DND-41 (cell line): ENCODE measurements at regions not wholly inside any gene's neighbourhood (a gene's known extent, or its start where the extent isn't known, plus 50 kb on each side); places are given as distances from the start of the nearest gene placed in this dataset.

Experiments used
- ATAC-seq: fragments of 200-7000 bp; cut with Tn5 transposase; 3 replicates; pipeline ENCODE4 v1.9.1; 2021; ENCODE audit warnings: low read depth; ENCODE audit not compliant: insufficient read depth
- DNase-seq: peaks from one replicate; pipeline ENCODE4 v3.0.0-alpha.2; 2020
- H2AFZ ChIP-seq: 2 replicates; pipeline ENCODE4 v1.6.0; 2012; ENCODE audit warnings: low read depth, low read length
- H3K27ac ChIP-seq: 2 replicates; pipeline ENCODE4 v1.5.1; 2012; ENCODE audit warnings: low read length, inconsistent platforms
- H3K27me3 ChIP-seq: fragments of 200-600 bp; sonication (generic); 2 replicates; pipeline ENCODE4 v1.6.0; 2012; ENCODE audit warnings: low read length, mild to moderate bottlenecking, inconsistent platforms; ENCODE audit not compliant: insufficient read depth, poor library complexity
- H3K36me3 ChIP-seq: 2 replicates; pipeline ENCODE4 v1.5.1; 2012; ENCODE audit warnings: low read length, inconsistent platforms; ENCODE audit not compliant: insufficient read depth
- H3K4me1 ChIP-seq: 2 replicates; pipeline ENCODE4 v1.5.1; 2012; ENCODE audit warnings: mild to moderate bottlenecking, low read length; ENCODE audit not compliant: insufficient read depth
- H3K4me2 ChIP-seq: 2 replicates; pipeline ENCODE4 v1.6.0; 2012; ENCODE audit warnings: mild to moderate bottlenecking, moderate library complexity, low read length, inconsistent platforms; ENCODE audit not compliant: insufficient read depth
- H3K4me3 ChIP-seq, 2 experiments: fragments of 200-600 bp in 1 of 2; shearing (Covaris generic) in 1 of 2; 2 replicates each; pipeline ENCODE4 v1.5.1; 2012 to 2016; ENCODE audit warnings: inconsistent platforms in 2 of 2, low read length in 2 of 2, mild to moderate bottlenecking in 2 of 2, low read depth in 1 of 2, moderate library complexity in 1 of 2
- H3K79me2 ChIP-seq: 2 replicates; pipeline ENCODE4 v1.6.0; 2012; ENCODE audit warnings: low read length, inconsistent platforms; ENCODE audit not compliant: insufficient read depth
- H3K9ac ChIP-seq: 2 replicates; pipeline ENCODE4 v1.6.0; 2012; ENCODE audit warnings: low read depth, mild to moderate bottlenecking, inconsistent platforms, low read length, moderate library complexity
- H3K9me3 ChIP-seq: 2 replicates; pipeline ENCODE4 v1.5.1; 2012; ENCODE audit warnings: low read length, moderate library complexity, mild to moderate bottlenecking, inconsistent platforms; ENCODE audit not compliant: insufficient read depth, severe bottlenecking
- H4K20me1 ChIP-seq: 2 replicates; pipeline ENCODE4 v1.6.0; 2012; ENCODE audit warnings: low read length; ENCODE audit not compliant: insufficient read depth
- EZH2 ChIP-seq: IDR thresholded peaks from 3 replicates; pipeline ENCODE4 v1.6.1; 2012; ENCODE audit warnings: borderline replicate concordance, low read depth, mild to moderate bottlenecking, moderate library complexity, low read length, inconsistent platforms; ENCODE audit not compliant: severe bottlenecking
- TF ChIP-seq, protein P1 (sequence below): IDR thresholded peaks from 2 replicates; pipeline ENCODE4 v1.5.1; 2012; ENCODE audit warnings: borderline replicate concordance, low read length, moderate library complexity, mild to moderate bottlenecking; ENCODE audit not compliant: poor library complexity, severe bottlenecking; ENCODE audit errors: extremely low read depth

DNA sequence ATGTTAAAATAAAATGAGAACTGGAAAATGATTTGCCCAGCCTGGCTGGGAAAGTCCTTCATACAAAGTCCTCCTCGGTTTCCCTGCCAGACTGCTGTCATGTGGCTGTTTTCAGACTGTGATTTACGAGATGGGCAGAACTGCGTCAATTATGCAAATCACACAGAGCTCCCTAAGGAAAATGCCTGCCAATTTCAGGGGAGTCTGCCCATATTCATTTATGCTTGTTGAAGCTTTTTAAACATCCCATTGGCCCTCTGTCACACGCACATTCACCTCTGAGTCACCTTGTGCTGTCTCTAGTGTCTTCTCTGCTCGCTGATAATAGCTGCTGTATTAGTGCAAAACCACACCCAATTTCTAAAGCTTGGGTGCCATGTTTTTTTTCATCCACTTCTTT is 81.7 kb upstream of the FAM20A start:
- H3K36me3 ChIP-seq: no peaks in the 10 kb centered on the region
- no peak overlapping the region for H2AFZ ChIP-seq
- peaks cover 3% of the 10 kb centered on the region for H3K27me3 ChIP-seq
- H4K20me1 ChIP-seq: no peaks in the 10 kb centered on the region
- no peak overlapping the region for H3K9ac ChIP-seq
- H3K4me3 ChIP-seq: no peak overlapping the region
- no peak overlapping the region for H3K4me2 ChIP-seq
- no peaks in the 10 kb centered on the region for H3K4me1 ChIP-seq
- ATAC-seq (no peak), DNase-seq (no peak)
- H3K27ac ChIP-seq: no peak overlapping the region
- no peaks in the 10 kb centered on the region for H3K79me2 ChIP-seq
- H3K9me3 ChIP-seq: no peaks in the 10 kb centered on the region
- no peak for TF ChIP-seq EZH2
- TF ChIP-seq, protein P1, sequence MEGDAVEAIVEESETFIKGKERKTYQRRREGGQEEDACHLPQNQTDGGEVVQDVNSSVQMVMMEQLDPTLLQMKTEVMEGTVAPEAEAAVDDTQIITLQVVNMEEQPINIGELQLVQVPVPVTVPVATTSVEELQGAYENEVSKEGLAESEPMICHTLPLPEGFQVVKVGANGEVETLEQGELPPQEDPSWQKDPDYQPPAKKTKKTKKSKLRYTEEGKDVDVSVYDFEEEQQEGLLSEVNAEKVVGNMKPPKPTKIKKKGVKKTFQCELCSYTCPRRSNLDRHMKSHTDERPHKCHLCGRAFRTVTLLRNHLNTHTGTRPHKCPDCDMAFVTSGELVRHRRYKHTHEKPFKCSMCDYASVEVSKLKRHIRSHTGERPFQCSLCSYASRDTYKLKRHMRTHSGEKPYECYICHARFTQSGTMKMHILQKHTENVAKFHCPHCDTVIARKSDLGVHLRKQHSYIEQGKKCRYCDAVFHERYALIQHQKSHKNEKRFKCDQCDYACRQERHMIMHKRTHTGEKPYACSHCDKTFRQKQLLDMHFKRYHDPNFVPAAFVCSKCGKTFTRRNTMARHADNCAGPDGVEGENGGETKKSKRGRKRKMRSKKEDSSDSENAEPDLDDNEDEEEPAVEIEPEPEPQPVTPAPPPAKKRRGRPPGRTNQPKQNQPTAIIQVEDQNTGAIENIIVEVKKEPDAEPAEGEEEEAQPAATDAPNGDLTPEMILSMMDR: no peak

DNA sequence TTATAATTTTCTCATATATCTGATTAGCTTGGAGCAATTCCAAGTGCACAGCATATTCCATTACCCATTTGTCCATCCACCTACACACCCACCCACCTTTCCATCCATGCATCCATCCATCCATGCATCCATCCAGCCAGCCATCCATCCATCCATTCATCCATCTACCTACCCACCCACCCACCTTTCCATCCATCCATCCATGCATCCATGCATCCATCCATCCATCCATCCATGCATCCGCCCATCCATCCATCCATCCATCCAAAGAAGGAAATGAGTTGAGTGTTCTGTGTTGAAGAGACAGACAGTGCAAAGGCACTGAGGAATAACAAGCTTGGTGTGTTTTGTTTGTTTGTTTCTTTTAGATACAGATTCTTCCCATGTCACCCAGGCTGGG is 78.7 kb upstream of the FAM20A start:
- ATAC-seq (no peak), DNase-seq (no peak)
- H3K36me3 ChIP-seq: no peaks in the 10 kb centered on the region
- H3K27ac ChIP-seq: no peak overlapping the region
- no peak overlapping the region for H3K4me3 ChIP-seq
- no peaks in the 10 kb centered on the region for H4K20me1 ChIP-seq
- no peak overlapping the region for H3K9ac ChIP-seq
- TF ChIP-seq, protein P1: no peak
- TF ChIP-seq EZH2: no peak
- no peaks in the 10 kb centered on the region for H3K27me3 ChIP-seq
- no peak overlapping the region for H2AFZ ChIP-seq
- H3K9me3 ChIP-seq: no peaks in the 10 kb centered on the region
- no peaks in the 10 kb centered on the region for H3K4me1 ChIP-seq
- no peaks in the 10 kb centered on the region for H3K79me2 ChIP-seq
- no peak overlapping the region for H3K4me2 ChIP-seq

DNA sequence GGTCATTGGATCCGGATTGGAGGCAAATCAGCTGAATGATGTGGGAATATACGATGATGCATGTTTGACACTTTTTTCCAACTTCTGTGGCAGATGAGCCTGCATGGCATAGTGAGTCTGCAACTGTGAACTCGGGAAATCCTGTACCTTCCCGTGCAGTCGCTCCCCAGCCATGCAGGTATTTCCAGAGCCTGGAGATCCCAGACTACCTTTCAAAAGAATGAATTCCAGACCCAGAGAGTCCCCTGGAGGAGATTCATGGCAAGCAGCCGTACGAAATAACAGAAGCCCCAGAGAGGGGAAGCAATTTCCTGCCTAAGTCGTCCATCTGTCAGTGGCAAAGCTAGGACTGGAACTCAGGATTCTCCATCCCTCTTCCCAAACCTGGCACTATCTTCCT is 75.7 kb upstream of the FAM20A start:
- no peaks in the 10 kb centered on the region for H3K27me3 ChIP-seq
- H3K79me2 ChIP-seq: no peaks in the 10 kb centered on the region
- DNase-seq (no peak), ATAC-seq (no peak)
- no peak overlapping the region for H3K4me3 ChIP-seq
- no peak overlapping the region for H3K27ac ChIP-seq
- no peak overlapping the region for H2AFZ ChIP-seq
- H3K4me1 ChIP-seq: no peaks in the 10 kb centered on the region
- H3K9me3 ChIP-seq: no peaks in the 10 kb centered on the region
- no peak overlapping the region for H3K4me2 ChIP-seq
- TF ChIP-seq EZH2: no peak
- TF ChIP-seq, protein P1: no peak
- H4K20me1 ChIP-seq: no peaks in the 10 kb centered on the region
- no peaks in the 10 kb centered on the region for H3K36me3 ChIP-seq
- no peak overlapping the region for H3K9ac ChIP-seq

DNA sequence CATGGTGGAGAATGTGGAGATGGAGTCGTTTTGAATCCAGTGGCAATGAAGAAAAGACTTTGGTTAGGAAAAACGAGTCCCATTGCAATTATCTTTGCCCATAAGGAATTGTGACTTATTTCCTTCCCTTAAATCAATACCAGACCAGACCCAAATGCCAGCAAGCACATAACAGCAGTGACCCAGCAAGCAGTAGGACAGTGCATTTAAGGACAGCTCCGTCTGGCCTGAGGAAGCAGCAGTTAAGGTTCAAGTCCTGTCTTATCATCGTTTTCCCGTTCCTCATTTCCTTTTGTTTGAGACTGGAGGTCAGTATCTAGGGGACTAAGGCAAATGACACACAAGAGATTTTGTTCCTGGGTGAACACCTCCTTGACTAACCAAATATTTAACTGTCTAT is 74.6 kb upstream of the FAM20A start:
- Histone ChIP-seq H3K9me3 (no peaks in the 10 kb centered on the region), H3K36me3 (no peaks in the 10 kb centered on the region), H3K4me3 (no peak overlapping the region)

More for the DNA sequence above, 74.6 kb upstream of the FAM20A start:
- Histone ChIP-seq H3K4me1 (no peaks in the 10 kb centered on the region), H3K4me2 (no peak overlapping the region), H3K79me2 (no peaks in the 10 kb centered on the region), H3K9ac (no peak overlapping the region), H2AFZ (no peak overlapping the region), H4K20me1 (no peaks in the 10 kb centered on the region), H3K27me3 (no peaks in the 10 kb centered on the region), H3K27ac (no peak overlapping the region)
- no peak for ATAC-seq
- no peak for DNase-seq
- TF ChIP-seq, protein P1: no peak
- no peak for TF ChIP-seq EZH2
